ENCODE measurements at regions not wholly inside any gene's neighbourhood (a gene's known extent, or its start where the extent isn't known, plus 50 kb on each side); places are given as distances from the start of the nearest gene placed in this dataset.

DNA sequence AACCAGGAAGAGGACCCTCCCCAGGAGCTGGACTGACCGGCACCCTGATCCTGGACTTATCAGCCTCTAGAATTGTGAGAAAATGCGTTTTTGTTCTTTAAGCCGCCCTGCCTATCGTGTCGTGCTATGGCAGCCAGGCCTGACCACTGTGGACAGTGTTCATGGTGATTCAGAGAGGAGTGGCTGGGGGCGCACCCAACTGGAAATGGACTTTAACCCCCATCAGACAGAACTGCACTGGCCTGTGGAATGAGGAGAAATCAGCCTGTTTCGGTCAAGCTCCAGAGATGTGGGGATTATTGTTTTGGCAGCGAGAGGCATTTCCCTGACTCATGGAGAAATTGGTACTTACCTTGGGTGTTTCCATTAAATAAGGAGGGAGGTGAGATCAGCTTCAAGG lies 1437.8 kb downstream of the BRD1 start:
- Histone ChIP-seq H3K4me2 (ENCODE audit: low read depth, low read length) (no peak overlapping the region), H2AFZ (ENCODE audit: low read length) (no peak overlapping the region), H3K27ac (ENCODE audit: extremely low read length, insufficient read depth, low read length) (no peak overlapping the region), H3K9me3 (ENCODE audit: low read length) (no peaks in the 10 kb centered on the region), H3K36me3 (replicated peaks in 1 of 2; ENCODE audit: control insufficient read depth in 1 of 2, insufficient read depth in 2 of 2, low read length in 2 of 2) (no peaks in the 10 kb centered on the region), H3K9ac (ENCODE audit: insufficient read depth, low read depth, low read length) (no peak overlapping the region), H4K20me1 (ENCODE audit: insufficient read depth, low read length) (no peaks in the 10 kb centered on the region), H3K4me3 (replicated peaks in 1 of 3; ENCODE audit: insufficient read depth in 1 of 3, low read depth in 2 of 3, low read length in 3 of 3) (no peak overlapping the region), H3K79me2 (ENCODE audit: insufficient read depth, low read length) (no peaks in the 10 kb centered on the region), H3K27me3 (ENCODE audit: control insufficient read depth in 1 of 2, insufficient read depth in 2 of 2, low read length in 2 of 2) (peaks cover 0 to 14% of the 10 kb centered on the region in 2 experiments; a peak in 1 of 5 replicates), H3K4me1 (ENCODE audit: insufficient read depth, low read length) (no peaks in the 10 kb centered on the region)
- FAIRE-seq: no peak
- TF ChIP-seq, protein P1, sequence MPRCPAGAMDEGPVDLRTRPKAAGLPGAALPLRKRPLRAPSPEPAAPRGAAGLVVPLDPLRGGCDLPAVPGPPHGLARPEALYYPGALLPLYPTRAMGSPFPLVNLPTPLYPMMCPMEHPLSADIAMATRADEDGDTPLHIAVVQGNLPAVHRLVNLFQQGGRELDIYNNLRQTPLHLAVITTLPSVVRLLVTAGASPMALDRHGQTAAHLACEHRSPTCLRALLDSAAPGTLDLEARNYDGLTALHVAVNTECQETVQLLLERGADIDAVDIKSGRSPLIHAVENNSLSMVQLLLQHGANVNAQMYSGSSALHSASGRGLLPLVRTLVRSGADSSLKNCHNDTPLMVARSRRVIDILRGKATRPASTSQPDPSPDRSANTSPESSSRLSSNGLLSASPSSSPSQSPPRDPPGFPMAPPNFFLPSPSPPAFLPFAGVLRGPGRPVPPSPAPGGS (CRISPR knock-in tag; IDR thresholded peaks at IDR 0.05): no peak
- no peak for TF ChIP-seq U2AF1 (optimal IDR thresholded peaks at IDR 0.05; ENCODE audit: low read depth, low read length)
- no peak for TF ChIP-seq GATAD2A (CRISPR knock-in tag; IDR thresholded peaks at IDR 0.05)
- TF ChIP-seq ZNF563 (CRISPR knock-in tag; IDR thresholded peaks at IDR 0.05): no peak
- no peak for TF ChIP-seq ATF1 (CRISPR knock-in tag; IDR thresholded peaks at IDR 0.05)
- no peak for TF ChIP-seq STAG1 (CRISPR knock-in tag; IDR thresholded peaks at IDR 0.05)
- TF ChIP-seq FOSL2 (CRISPR knock-in tag; IDR thresholded peaks at IDR 0.05): no peak
- TF ChIP-seq, protein P2, sequence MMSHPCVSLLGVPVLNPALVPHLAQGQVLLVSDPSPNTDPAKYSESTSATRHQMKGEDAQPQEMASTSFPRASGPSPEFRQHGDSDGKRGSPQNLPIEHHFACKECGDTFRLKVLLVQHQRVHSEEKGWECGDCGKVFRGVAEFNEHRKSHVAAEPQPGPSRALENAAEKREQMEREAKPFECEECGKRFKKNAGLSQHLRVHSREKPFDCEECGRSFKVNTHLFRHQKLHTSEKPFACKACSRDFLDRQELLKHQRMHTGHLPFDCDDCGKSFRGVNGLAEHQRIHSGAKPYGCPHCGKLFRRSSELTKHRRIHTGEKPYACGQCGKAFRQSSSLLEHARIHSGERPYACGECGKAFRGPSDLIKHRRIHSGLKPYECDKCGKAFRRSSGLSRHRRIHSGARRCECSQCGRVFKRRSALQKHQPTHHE (CRISPR knock-in tag; IDR thresholded peaks at IDR 0.05; ENCODE audit: borderline replicate concordance): no peak
- TF ChIP-seq, protein P3, sequence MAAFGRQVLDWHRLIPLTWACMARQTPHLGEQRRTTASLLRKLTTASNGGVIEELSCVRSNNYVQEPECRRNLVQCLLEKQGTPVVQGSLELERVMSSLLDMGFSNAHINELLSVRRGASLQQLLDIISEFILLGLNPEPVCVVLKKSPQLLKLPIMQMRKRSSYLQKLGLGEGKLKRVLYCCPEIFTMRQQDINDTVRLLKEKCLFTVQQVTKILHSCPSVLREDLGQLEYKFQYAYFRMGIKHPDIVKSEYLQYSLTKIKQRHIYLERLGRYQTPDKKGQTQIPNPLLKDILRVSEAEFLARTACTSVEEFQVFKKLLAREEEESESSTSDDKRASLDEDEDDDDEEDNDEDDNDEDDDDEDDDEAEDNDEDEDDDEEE (CRISPR knock-in tag; IDR thresholded peaks at IDR 0.05): no peak
- TF ChIP-seq ZNF550 (CRISPR knock-in tag; IDR thresholded peaks at IDR 0.05; ENCODE audit: borderline replicate concordance): no peak
- TF ChIP-seq, protein P4, sequence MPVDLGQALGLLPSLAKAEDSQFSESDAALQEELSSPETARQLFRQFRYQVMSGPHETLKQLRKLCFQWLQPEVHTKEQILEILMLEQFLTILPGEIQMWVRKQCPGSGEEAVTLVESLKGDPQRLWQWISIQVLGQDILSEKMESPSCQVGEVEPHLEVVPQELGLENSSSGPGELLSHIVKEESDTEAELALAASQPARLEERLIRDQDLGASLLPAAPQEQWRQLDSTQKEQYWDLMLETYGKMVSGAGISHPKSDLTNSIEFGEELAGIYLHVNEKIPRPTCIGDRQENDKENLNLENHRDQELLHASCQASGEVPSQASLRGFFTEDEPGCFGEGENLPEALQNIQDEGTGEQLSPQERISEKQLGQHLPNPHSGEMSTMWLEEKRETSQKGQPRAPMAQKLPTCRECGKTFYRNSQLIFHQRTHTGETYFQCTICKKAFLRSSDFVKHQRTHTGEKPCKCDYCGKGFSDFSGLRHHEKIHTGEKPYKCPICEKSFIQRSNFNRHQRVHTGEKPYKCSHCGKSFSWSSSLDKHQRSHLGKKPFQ (CRISPR knock-in tag; IDR thresholded peaks at IDR 0.05; ENCODE audit: insufficient replicate concordance): no peak
- no peak for TF ChIP-seq PTBP1 (IDR thresholded peaks at IDR 0.05; ENCODE audit: low read depth, low read length, poor library complexity, severe bottlenecking)
- no peak for TF ChIP-seq MIER2 (CRISPR knock-in tag; IDR thresholded peaks at IDR 0.05)
- no peak for TF ChIP-seq SMARCC2 (IDR thresholded peaks at IDR 0.05)
- BruUV-seq (replicated peaks): no TSS peak
- ChIA-PET POLR2A (no interaction called here), CTCF (ENCODE audit: low intra/inter-chr PET ratio, low total read pairs) (no interaction called here)
- no peak for ATAC-seq
- DNase-seq (ENCODE audit: low spot score): no peak
- intact Hi-C loops (cut with micrococcal nuclease; ENCODE audit: unreplicated experiment): no loop called here
- in situ Hi-C loops (cut with HindIII; ENCODE audit: extremely low pct_ligation_motif_present, low pct_unique_long_range_greater_than_20kb): no loop called here
- 25% methylated on average over 7 of the region's 8 CpGs for WGBS (ENCODE audit: low lambda C conversion rate)

Data from HepG2 (cell line).